GM23338 (cell line): ENCODE measurements at regions not wholly inside any gene's neighbourhood (a gene's known extent, or its start where the extent isn't known, plus 50 kb on each side); places are given as distances from the start of the nearest gene placed in this dataset.

Experiments
- ATAC-seq: fragments of 200-7000 bp; cut with Tn5 transposase; 3 replicates; pipeline ENCODE4 v1.9.1; 2020
- DNase-seq: peaks from one replicate; pipeline ENCODE4 v3.0.0-alpha.2; 2015; ENCODE audit warnings: low spot score
- H2AFZ ChIP-seq: fragments of 200-600 bp; sonication (generic); 2 replicates; pipeline ENCODE4 v1.8.0; 2016; ENCODE audit warnings: antibody characterized with exemption, mild to moderate bottlenecking, moderate library complexity
- H3F3A ChIP-seq: fragments of 200-600 bp; sonication (generic); replicated peaks from 2 replicates; pipeline ENCODE4 v1.8.0; 2017; ENCODE audit warnings: antibody characterized with exemption, mixed run types, low read depth
- H3K27ac ChIP-seq: fragments of 200-600 bp; sonication (generic); 2 replicates; pipeline ENCODE4 v1.6.1; 2016; ENCODE audit warnings: low read depth
- H3K27me3 ChIP-seq: fragments of 200-600 bp; sonication (generic); 2 replicates; pipeline ENCODE4 v1.8.0; 2016; ENCODE audit warnings: mild to moderate bottlenecking, mixed run types, moderate library complexity; ENCODE audit not compliant: insufficient read depth
- H3K36me3 ChIP-seq: fragments of 200-600 bp; sonication (generic); 2 replicates; pipeline ENCODE4 v1.8.0; 2016; ENCODE audit warnings: mild to moderate bottlenecking; ENCODE audit not compliant: insufficient read depth
- H3K4me1 ChIP-seq: fragments of 200-600 bp; sonication (generic); 2 replicates; pipeline ENCODE4 v1.8.0; 2016; ENCODE audit warnings: mild to moderate bottlenecking, moderate library complexity; ENCODE audit not compliant: insufficient read depth
- H3K4me2 ChIP-seq: fragments of 200-600 bp; sonication (generic); 2 replicates; pipeline ENCODE4 v1.7.1; 2017; ENCODE audit warnings: mixed run types
- H3K4me3 ChIP-seq: fragments of 200-600 bp; sonication (generic); 2 replicates; pipeline ENCODE4 v1.6.1; 2016; ENCODE audit warnings: mixed run types
- H3K79me2 ChIP-seq: fragments of 200-600 bp; sonication (generic); replicated peaks from 2 replicates; pipeline ENCODE4 v1.8.0; 2017; ENCODE audit warnings: mild to moderate bottlenecking; ENCODE audit not compliant: insufficient read depth
- H3K9me2 ChIP-seq: fragments of 200-600 bp; sonication (generic); 2 replicates; pipeline ENCODE4 v1.8.0; 2017; ENCODE audit not compliant: insufficient read depth
- H4K20me1 ChIP-seq: fragments of 200-600 bp; sonication (generic); replicated peaks from 2 replicates; pipeline ENCODE4 v1.8.0; 2017; ENCODE audit warnings: mild to moderate bottlenecking; ENCODE audit not compliant: insufficient read depth
- H3K27ac Mint-ChIP-seq: 2 replicates; pipeline ENCODE4 v1.8.0; 2020; ENCODE audit warnings: inconsistent platforms, mild to moderate bottlenecking, moderate library complexity, mixed read lengths
- H3K27me3 Mint-ChIP-seq: 3 replicates; pipeline ENCODE4 v1.8.0; 2022; ENCODE audit warnings: low read depth, mild to moderate bottlenecking, moderate library complexity, mixed read lengths, inconsistent platforms; ENCODE audit not compliant: insufficient read depth, poor library complexity
- H3K36me3 Mint-ChIP-seq: 3 replicates; pipeline ENCODE4 v1.8.0; 2021; ENCODE audit warnings: low read depth, mild to moderate bottlenecking, inconsistent platforms, moderate library complexity, mixed read lengths
- H3K4me1 Mint-ChIP-seq: 3 replicates; pipeline ENCODE4 v1.8.0; 2020; ENCODE audit warnings: mild to moderate bottlenecking, inconsistent platforms, mixed read lengths
- H3K4me3 Mint-ChIP-seq: 3 replicates; pipeline ENCODE4 v1.8.0; 2021; ENCODE audit warnings: moderate library complexity, mild to moderate bottlenecking, inconsistent platforms, mixed read lengths
- H3K9me3 Mint-ChIP-seq: 3 replicates; pipeline ENCODE4 v1.8.0; 2020; ENCODE audit warnings: moderate library complexity, mild to moderate bottlenecking, inconsistent platforms, mixed read lengths
- EZH2 ChIP-seq: fragments of 200-600 bp; sonication (generic); IDR thresholded peaks from one replicate; pipeline ENCODE4 v1.8.0; 2017; ENCODE audit warnings: antibody characterized with exemption, mild to moderate bottlenecking, low read depth; ENCODE audit not compliant: unreplicated experiment
- EZH2phosphoT487 ChIP-seq: fragments of 200-600 bp; sonication (generic); IDR thresholded peaks from one replicate; pipeline ENCODE4 v1.8.1; 2018; ENCODE audit warnings: antibody characterized with exemption; ENCODE audit not compliant: unreplicated experiment
- JUNB ChIP-seq: IDR thresholded peaks from one replicate; pipeline ENCODE4 v1.6.1; 2016; ENCODE audit warnings: antibody characterized with exemption; ENCODE audit not compliant: unreplicated experiment
- NANOG ChIP-seq: IDR thresholded peaks from 2 replicates; pipeline ENCODE4 v1.6.1; 2016; ENCODE audit warnings: antibody characterized with exemption, borderline replicate concordance
- POLR2AphosphoS5 ChIP-seq: IDR thresholded peaks from 2 replicates; pipeline ENCODE4 v1.6.1; 2016; ENCODE audit warnings: antibody characterized with exemption, low read depth
- STAT1 ChIP-seq: IDR thresholded peaks from one replicate; pipeline ENCODE4 v1.6.1; 2016; ENCODE audit warnings: antibody characterized with exemption; ENCODE audit not compliant: unreplicated experiment
- ZNF114 ChIP-seq: fragments of 250-450 bp; sonication (Bioruptor Pico); IDR thresholded peaks from 2 replicates; pipeline ENCODE4 v1.5.0; 2020; ENCODE audit warnings: mild to moderate bottlenecking, moderate library complexity
- ZNF331 ChIP-seq: fragments of 250-450 bp; sonication (Bioruptor Pico); IDR thresholded peaks from 2 replicates; pipeline ENCODE4 v1.5.0; 2020; ENCODE audit warnings: low read depth, mild to moderate bottlenecking, moderate library complexity
- TF ChIP-seq, protein P1 (sequence below): IDR thresholded peaks from one replicate; pipeline ENCODE4 v1.6.1; 2018; ENCODE audit warnings: antibody characterized with exemption; ENCODE audit not compliant: unreplicated experiment
- TF ChIP-seq, protein P2 (sequence below), 2 experiments: fragments of 200-600 bp in 1 of 2; sonication (generic) in 1 of 2; conservative IDR thresholded peaks; 2 replicates each; pipeline versions ENCODE4 v1.5.1 to v1.6.1; 2016 to 2017; ENCODE audit warnings: antibody characterized with exemption in 2 of 2, low read depth in 2 of 2, mild to moderate bottlenecking in 2 of 2, moderate library complexity in 1 of 2
- TF ChIP-seq, protein P3 (sequence below): fragments of 250-450 bp; sonication (Bioruptor Pico); IDR thresholded peaks from 2 replicates; pipeline ENCODE4 v1.5.0; 2020; ENCODE audit warnings: mild to moderate bottlenecking, moderate library complexity

DNA sequence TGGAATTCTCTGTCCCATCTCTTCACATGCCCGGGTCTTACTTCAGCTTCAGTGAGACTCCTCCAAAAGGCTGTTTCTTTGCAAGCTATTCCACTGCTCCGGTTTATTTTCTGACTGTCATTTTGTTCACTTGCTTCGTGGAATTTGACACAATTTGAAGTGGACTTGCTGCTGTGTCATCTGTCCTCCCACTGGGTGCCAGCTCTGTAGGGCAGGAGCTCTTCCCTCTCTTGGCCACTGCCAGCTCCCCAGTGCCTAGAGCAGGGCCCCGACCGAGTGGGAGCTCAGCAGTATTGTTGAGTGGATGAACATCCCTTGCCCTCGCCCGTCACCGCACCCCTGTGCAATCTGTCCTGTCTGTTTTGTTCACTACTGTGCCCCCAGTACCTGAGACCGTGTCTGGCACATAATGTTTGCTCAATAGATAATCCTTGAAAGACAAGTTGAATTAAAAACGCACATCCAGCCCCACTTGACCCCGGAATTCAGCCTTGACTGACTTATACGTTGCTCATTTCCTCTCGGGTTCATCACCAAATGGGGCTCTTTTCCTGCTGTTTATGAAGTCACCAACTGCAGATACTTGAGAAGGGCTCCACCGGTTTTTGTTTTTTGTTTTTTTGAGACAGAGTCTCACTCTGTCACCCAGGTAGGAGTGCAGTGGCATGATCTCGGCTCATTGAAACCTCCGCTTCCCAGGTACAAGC, 170.3 kb upstream of the KCNG1 start (continued):
- TF ChIP-seq EZH2 (no peak), ZNF114 (CRISPR knock-in tag) (no peak), STAT1 (no peak), NANOG (no peak)
- TF ChIP-seq, protein P1, sequence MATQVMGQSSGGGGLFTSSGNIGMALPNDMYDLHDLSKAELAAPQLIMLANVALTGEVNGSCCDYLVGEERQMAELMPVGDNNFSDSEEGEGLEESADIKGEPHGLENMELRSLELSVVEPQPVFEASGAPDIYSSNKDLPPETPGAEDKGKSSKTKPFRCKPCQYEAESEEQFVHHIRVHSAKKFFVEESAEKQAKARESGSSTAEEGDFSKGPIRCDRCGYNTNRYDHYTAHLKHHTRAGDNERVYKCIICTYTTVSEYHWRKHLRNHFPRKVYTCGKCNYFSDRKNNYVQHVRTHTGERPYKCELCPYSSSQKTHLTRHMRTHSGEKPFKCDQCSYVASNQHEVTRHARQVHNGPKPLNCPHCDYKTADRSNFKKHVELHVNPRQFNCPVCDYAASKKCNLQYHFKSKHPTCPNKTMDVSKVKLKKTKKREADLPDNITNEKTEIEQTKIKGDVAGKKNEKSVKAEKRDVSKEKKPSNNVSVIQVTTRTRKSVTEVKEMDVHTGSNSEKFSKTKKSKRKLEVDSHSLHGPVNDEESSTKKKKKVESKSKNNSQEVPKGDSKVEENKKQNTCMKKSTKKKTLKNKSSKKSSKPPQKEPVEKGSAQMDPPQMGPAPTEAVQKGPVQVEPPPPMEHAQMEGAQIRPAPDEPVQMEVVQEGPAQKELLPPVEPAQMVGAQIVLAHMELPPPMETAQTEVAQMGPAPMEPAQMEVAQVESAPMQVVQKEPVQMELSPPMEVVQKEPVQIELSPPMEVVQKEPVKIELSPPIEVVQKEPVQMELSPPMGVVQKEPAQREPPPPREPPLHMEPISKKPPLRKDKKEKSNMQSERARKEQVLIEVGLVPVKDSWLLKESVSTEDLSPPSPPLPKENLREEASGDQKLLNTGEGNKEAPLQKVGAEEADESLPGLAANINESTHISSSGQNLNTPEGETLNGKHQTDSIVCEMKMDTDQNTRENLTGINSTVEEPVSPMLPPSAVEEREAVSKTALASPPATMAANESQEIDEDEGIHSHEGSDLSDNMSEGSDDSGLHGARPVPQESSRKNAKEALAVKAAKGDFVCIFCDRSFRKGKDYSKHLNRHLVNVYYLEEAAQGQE = no peak

DNA sequence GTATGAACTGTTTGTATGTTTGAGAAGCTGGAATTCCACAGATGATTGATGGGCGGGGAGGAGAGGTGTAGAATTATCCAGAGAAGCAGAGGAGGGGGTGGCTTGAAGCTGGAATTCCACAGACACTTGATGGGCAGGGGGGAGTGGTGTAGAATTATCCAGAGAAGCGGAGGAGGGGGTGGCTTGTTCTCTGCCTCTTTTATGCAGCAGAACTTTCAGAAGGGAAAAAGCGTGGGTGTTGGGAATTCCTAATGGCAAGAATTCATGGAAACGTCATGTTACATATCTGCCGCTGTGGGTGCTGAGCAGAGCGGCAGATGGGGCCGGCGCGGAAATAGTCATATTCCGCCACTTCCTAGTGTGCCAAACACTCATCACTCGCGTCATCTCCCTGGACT, 167.9 kb upstream of the KCNG1 start:
- Mint-ChIP-seq H3K27me3 (no peaks in the 10 kb centered on the region), H3K36me3 (no peaks in the 10 kb centered on the region), H3K9me3 (peaks cover 3% of the 10 kb centered on the region; the same call in 1 of the 3 replicates), H3K27ac (no peak overlapping the region), H3K4me1 (peaks cover 7% of the 10 kb centered on the region; the same call in 2 of the 3 replicates), H3K4me3 (no peak overlapping the region)
- no peaks in the 10 kb centered on the region for H3K27me3 ChIP-seq
- no peaks in the 10 kb centered on the region for H3K79me2 ChIP-seq
- H3K9me2 ChIP-seq = no peaks in the 10 kb centered on the region
- H3K4me2 ChIP-seq = no peak overlapping the region
- H3K36me3 ChIP-seq = no peaks in the 10 kb centered on the region
- ATAC-seq = no peak
- H3F3A ChIP-seq = no peaks in the 10 kb centered on the region
- no peak overlapping the region; the same call in 1 of the 2 replicates for H2AFZ ChIP-seq
- H3K4me3 ChIP-seq = no peak overlapping the region
- H4K20me1 ChIP-seq = no peaks in the 10 kb centered on the region
- H3K4me1 ChIP-seq = no peaks in the 10 kb centered on the region
- no peak for DNase-seq
- no peak overlapping the region for H3K27ac ChIP-seq
- TF ChIP-seq POLR2AphosphoS5 (no peak), ZNF331 (CRISPR knock-in tag) (no peak), STAT1 (no peak), EZH2phosphoT487 (no peak), EZH2 (no peak), ZNF114 (CRISPR knock-in tag) (no peak), JUNB (no peak)
- TF ChIP-seq, protein P2, sequence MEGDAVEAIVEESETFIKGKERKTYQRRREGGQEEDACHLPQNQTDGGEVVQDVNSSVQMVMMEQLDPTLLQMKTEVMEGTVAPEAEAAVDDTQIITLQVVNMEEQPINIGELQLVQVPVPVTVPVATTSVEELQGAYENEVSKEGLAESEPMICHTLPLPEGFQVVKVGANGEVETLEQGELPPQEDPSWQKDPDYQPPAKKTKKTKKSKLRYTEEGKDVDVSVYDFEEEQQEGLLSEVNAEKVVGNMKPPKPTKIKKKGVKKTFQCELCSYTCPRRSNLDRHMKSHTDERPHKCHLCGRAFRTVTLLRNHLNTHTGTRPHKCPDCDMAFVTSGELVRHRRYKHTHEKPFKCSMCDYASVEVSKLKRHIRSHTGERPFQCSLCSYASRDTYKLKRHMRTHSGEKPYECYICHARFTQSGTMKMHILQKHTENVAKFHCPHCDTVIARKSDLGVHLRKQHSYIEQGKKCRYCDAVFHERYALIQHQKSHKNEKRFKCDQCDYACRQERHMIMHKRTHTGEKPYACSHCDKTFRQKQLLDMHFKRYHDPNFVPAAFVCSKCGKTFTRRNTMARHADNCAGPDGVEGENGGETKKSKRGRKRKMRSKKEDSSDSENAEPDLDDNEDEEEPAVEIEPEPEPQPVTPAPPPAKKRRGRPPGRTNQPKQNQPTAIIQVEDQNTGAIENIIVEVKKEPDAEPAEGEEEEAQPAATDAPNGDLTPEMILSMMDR (conservative IDR thresholded peaks at IDR 0.05; ENCODE audit: low read depth in 2 of 2) = no peak
- TF ChIP-seq, protein P3, sequence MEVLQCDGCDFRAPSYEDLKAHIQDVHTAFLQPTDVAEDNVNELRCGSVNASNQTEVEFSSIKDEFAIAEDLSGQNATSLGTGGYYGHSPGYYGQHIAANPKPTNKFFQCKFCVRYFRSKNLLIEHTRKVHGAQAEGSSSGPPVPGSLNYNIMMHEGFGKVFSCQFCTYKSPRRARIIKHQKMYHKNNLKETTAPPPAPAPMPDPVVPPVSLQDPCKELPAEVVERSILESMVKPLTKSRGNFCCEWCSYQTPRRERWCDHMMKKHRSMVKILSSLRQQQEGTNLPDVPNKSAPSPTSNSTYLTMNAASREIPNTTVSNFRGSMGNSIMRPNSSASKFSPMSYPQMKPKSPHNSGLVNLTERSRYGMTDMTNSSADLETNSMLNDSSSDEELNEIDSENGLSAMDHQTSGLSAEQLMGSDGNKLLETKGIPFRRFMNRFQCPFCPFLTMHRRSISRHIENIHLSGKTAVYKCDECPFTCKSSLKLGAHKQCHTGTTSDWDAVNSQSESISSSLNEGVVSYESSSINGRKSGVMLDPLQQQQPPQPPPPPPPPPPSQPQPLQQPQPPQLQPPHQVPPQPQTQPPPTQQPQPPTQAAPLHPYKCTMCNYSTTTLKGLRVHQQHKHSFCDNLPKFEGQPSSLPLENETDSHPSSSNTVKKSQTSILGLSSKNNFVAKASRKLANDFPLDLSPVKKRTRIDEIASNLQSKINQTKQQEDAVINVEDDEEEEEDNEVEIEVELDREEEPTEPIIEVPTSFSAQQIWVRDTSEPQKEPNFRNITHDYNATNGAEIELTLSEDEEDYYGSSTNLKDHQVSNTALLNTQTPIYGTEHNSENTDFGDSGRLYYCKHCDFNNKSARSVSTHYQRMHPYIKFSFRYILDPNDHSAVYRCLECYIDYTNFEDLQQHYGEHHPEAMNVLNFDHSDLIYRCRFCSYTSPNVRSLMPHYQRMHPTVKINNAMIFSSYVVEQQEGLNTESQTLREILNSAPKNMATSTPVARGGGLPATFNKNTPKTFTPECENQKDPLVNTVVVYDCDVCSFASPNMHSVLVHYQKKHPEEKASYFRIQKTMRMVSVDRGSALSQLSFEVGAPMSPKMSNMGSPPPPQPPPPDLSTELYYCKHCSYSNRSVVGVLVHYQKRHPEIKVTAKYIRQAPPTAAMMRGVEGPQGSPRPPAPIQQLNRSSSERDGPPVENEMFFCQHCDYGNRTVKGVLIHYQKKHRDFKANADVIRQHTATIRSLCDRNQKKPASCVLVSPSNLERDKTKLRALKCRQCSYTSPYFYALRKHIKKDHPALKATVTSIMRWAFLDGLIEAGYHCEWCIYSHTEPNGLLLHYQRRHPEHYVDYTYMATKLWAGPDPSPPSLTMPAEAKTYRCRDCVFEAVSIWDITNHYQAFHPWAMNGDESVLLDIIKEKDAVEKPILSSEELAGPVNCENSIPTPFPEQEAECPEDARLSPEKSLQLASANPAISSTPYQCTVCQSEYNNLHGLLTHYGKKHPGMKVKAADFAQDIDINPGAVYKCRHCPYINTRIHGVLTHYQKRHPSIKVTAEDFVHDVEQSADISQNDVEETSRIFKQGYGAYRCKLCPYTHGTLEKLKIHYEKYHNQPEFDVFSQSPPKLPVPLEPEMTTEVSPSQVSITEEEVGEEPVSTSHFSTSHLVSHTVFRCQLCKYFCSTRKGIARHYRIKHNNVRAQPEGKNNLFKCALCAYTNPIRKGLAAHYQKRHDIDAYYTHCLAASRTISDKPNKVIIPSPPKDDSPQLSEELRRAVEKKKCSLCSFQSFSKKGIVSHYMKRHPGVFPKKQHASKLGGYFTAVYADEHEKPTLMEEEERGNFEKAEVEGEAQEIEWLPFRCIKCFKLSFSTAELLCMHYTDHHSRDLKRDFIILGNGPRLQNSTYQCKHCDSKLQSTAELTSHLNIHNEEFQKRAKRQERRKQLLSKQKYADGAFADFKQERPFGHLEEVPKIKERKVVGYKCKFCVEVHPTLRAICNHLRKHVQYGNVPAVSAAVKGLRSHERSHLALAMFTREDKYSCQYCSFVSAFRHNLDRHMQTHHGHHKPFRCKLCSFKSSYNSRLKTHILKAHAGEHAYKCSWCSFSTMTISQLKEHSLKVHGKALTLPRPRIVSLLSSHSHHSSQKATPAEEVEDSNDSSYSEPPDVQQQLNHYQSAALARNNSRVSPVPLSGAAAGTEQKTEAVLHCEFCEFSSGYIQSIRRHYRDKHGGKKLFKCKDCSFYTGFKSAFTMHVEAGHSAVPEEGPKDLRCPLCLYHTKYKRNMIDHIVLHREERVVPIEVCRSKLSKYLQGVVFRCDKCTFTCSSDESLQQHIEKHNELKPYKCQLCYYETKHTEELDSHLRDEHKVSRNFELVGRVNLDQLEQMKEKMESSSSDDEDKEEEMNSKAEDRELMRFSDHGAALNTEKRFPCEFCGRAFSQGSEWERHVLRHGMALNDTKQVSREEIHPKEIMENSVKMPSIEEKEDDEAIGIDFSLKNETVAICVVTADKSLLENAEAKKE = no peak
